H54 (cell line): ENCODE measurements at regions not wholly inside any gene's neighbourhood (a gene's known extent, or its start where the extent isn't known, plus 50 kb on each side); places are given as distances from the start of the nearest gene placed in this dataset.
"Not testable (repeated sequence)": the region's sequence is repeated elsewhere in the genome, so short reads cannot be mapped to it uniquely, and the experiment has no call there.

ENCODE experiments used
- DNase-seq: peaks from one replicate; pipeline ENCODE4 v3.0.0; 2011; ENCODE audit warnings: low spot score, mixed read lengths; ENCODE audit not compliant: insufficient read length
- FAIRE-seq: peaks from 3 replicates; lab custom pipeline; 2011; peaks lifted over from hg19 to GRCh38; lab: Jason Lieb, UNC
- POLR2A ChIP-seq: IDR thresholded peaks from 2 replicates; pipeline ENCODE4 v1.6.1; 2011; ENCODE audit warnings: low read depth, mild to moderate bottlenecking, low read length

DNA sequence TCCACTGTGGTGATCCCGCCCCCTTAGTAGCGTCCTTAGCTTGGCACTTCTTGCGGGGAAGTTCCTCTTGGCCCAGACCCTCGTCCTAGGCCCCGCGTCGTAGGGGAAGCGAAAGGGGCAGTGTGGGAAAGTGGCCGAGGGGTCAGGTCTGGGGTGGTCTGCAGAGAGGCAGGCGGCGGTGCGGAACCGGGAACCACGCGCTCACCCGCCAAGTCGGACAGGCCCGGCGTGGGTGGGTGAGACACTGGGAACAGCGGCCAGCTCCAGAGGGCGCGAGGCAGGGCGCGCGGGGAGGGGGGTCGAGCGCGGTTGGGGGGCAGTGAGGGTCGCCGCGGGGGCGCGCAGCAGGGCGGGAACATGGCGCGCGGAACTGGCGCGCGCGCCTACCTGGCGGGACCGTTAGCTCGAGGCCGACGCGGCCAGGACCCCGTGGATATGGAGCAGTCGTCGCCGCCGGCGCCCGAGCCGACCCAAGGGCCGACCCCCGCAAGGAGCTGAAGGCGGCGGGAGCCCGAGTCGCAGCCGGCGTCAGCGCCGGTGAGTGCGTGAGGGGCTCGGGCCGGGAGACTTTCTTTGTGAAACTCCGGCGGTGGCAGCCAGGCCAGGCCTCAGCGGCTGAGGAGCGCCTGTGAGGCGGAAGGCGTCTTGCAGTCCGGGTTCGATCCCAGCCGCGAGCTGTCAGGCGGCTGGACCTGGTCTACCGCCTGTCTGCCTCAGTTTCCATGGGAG, 2896.7 kb upstream of the TEKT4 start:
- TF ChIP-seq POLR2A: no peak
- FAIRE-seq: no peak

DNA sequence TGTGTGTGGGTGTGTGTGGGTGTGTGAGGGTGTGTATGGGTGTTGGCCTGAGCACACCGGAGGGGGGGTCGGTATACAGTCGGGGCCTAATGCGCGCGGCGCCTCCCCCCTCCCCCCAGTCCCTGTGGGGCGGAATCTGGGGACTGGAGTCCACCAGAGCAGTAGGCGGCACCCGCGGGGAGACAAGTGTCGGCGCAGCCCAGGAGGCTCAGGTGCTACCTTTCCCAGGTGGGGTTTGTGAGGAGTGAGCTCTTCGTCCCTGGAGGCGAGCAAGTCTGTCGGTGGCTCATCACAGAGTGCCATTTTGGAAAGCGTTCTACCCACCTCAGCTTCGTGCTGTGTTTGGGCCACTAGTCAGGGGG, 2896.1 kb upstream of the TEKT4 start:
- DNase-seq (no peak), FAIRE-seq (no peak)
- TF ChIP-seq POLR2A: no peak

More for the DNA sequence above, 2896.7 kb upstream of the TEKT4 start:
- no peak for DNase-seq

DNA sequence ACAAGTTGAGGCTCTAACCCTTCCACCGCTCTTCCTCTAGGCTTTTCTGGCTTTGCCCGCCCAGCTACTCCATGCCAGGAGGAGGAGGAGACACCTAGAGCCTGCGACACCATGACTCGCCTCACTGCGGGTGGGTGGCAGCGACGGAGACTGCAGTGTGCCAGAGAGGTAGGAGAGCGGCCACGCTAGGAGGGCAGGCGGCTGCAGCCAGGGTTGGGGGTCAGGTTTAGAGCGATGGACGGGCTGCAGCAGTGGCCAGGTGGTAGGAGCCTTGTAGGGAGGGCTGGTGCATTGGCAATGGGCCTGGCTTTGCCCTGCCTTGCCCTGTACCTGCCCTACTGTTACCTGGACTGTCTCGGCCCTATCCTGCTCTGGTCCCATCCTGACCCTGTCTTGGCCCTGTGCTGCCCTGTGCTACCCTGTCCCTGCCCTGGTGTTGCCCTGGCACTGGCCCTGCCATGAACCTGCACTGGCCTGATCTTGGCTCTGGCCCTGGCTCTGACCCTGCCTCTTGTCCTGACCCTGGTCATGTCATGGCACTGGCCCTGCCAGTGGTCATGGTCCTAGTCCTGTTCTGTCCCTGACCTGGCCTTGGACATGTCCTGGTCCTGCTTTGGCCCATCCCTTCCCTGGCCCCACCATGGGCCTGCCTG, 2890.1 kb upstream of the TEKT4 start:
- not testable (repeated sequence) for FAIRE-seq, DNase-seq

DNA sequence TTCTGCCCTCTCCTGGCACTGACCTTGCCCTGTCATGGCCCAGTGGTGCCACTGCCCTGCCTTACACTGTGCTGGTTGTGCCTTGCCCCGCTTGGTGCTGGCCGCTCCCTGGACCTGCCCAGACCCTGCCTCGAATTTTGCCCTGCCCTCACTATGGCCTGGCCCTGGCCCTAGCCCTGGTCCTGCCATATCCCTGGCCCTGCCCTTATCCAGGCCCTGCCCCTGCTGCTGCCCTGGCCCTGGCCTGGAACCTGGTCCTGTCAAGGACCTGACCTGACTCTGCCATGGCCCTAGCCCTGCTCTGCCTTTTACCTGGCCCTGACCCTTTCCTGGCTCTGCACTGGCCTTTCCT, 2889.6 kb upstream of the TEKT4 start:
- not testable (repeated sequence) for DNase-seq, FAIRE-seq

- DNase-seq, FAIRE-seq: not testable (repeated sequence)
Observed at GRCh38 chr2:91982217-91982616, 2889.0 kb upstream of the TEKT4 start.

- not testable (repeated sequence) for DNase-seq, FAIRE-seq
Observed at GRCh38 chr2:91983257-91983656, 2888.0 kb upstream of the TEKT4 start.

GRCh38 chr2:91983696-91984095, 2887.5 kb upstream of the TEKT4 start:
- not testable (repeated sequence) for FAIRE-seq, DNase-seq

DNA sequence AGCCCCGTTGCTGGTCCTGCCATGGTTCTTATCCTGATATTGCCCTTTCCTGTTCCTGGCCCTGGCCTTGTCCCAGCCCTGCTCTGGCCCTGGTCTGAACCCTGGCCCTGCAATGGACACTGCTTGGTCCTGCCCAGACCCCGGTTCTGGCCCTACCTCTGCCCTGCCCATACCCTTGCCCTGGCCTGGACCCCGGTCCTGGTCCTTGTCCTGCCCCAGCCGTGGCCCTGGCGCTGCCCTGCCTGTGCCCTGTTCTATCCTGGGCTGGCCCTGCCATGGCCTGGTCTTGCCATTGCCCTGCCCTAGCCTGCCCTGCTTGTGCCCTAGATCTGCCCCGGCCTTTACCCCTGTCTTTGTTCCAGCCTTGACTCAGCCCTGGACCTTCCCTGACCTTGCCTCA, 2887.1 kb upstream of the TEKT4 start:
- not testable (repeated sequence) for FAIRE-seq, DNase-seq

DNA sequence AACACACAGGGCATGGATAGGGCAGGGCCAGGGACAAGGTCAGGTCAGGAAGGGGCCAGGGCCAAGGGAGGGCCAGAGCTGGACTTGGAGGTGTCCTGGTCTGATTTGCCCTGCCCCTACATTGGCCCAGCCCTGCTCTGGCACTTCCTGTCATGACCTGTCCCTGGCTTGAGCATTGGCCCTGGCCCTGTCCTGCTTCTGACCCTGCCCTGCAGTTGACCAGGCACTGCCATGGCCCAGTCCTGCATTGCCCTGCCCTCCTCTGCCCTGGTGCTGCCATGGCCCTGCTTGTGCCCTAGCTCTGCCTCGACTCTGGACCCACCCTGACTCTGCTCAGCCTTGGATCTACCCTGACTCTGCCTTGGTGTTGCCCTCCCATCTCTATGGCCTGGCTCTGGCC, 2885.7 kb upstream of the TEKT4 start:
- not testable (repeated sequence) for FAIRE-seq

DNA sequence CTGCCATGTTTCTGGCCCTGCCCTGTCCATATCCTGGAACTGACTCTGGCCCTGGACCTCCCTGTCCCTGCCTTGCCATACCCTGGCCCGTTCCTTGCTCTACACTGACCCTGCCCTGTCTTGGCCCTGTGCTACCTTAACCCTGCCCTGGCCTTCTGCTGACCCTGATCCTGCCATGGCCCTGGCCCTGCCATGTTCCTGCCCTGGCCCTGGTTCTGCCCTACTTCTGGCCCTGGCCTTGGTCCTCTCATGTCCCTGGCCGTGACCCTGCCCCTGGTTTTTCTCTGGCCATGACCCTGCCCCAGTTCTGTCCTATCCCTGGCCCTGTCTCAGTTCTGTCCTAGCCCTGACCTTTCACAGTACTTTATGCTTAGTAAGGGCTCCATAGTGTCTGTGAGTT, 2884.3 kb upstream of the TEKT4 start:
- FAIRE-seq, DNase-seq: not testable (repeated sequence)

More for the DNA sequence above, 2885.7 kb upstream of the TEKT4 start:
- DNase-seq: not testable (repeated sequence)

- peak; percentile 6 for FAIRE-seq
- DNase-seq: not testable (repeated sequence)
Observed at GRCh38 chr2:91988754-91989153, 2882.5 kb upstream of the TEKT4 start.

GRCh38 chr2:91989781-91990180, 2881.4 kb upstream of the TEKT4 start:
- not testable (repeated sequence) for DNase-seq, FAIRE-seq

GRCh38 chr2:92006557-92006956, 2864.7 kb upstream of the TEKT4 start:
- DNase-seq, FAIRE-seq: not testable (repeated sequence)
